Esophagus squamous epithelium (tissue), 5 donors: ENCODE measurements at regions not wholly inside any gene's neighbourhood (a gene's known extent, or its start where the extent isn't known, plus 50 kb on each side); places are given as distances from the start of the nearest gene placed in this dataset.

Experiments used
- DNase-seq: peaks from one replicate; lab custom pipeline; 2025; lab: John Stamatoyannopoulos, UW
- H3K27ac ChIP-seq, 4 donors: fragments of 200-600 bp; sonication (generic); one replicate each; pipeline ENCODE4 v1.5.1; 2016 to 2019; ENCODE audit warnings: mild to moderate bottlenecking in 1 of 4
- H3K27me3 ChIP-seq, 4 donors: fragments of 200-600 bp; sonication (generic); 1 replicate in 3 of 4; 2 replicates in 1 of 4; pipeline versions ENCODE4 v1.5.1 to v1.6.0; 2017 to 2021; ENCODE audit warnings: antibody characterized with exemption in 1 of 4
- H3K36me3 ChIP-seq, 3 donors: fragments of 200-600 bp; sonication (generic); one replicate each; pipeline ENCODE4 v1.5.1; 2016 to 2019
- H3K4me1 ChIP-seq, 3 donors: fragments of 200-600 bp; sonication (generic); one replicate each; pipeline ENCODE4 v1.5.1; 2017 to 2019
- H3K4me3 ChIP-seq, 4 donors: fragments of 200-600 bp; sonication (generic); 1 replicate in 3 of 4; 2 replicates in 1 of 4; pipeline ENCODE4 v1.5.1; 2016 to 2019; ENCODE audit warnings: mild to moderate bottlenecking in 2 of 4, moderate library complexity in 1 of 4
- H3K9me3 ChIP-seq, 3 donors: fragments of 200-600 bp; sonication (generic); one replicate each; pipeline ENCODE4 v1.5.1; 2016 to 2019
- CTCF ChIP-seq, 6 experiments: fragments of 450-650 bp in 4 of 6; fragments of 200-600 bp in 2 of 6; sonication (generic) in 2 of 6; IDR thresholded peaks; one replicate each; pipeline ENCODE4 v1.5.1; 2016 to 2019; ENCODE audit warnings: antibody characterized with exemption in 6 of 6, mild to moderate bottlenecking in 4 of 6, moderate library complexity in 4 of 6
- POLR2A ChIP-seq, 4 donors: fragments of 450-650 bp; IDR thresholded peaks; one replicate each; pipeline ENCODE4 v1.6.1; 2017; ENCODE audit warnings: antibody characterized with exemption in 4 of 4, mild to moderate bottlenecking in 4 of 4, moderate library complexity in 3 of 4
- WGBS, 2 donors: methylation state at CpG; one replicate each; pipeline ENCODE4 v1.1.5; 2018; 5-methylcytosine and 5-hydroxymethylcytosine counted together
- intact Hi-C: fragments of 100-400 bp; cut with DNase I; formaldehyde crosslinking; loops from one replicate; pipeline ENCODE4 v1.15.0; 2022
- donor health status: DM: yes; HTN: yes; CAD: no.

- Histone ChIP-seq H3K4me1 (peaks cover 0 to 19% (median 6%) of the 10 kb centered on the region in 3 donors), H3K4me3 (no peak overlapping the region), H3K27me3 (no peaks in the 10 kb centered on the region), H3K27ac (no peak overlapping the region), H3K36me3 (no peaks in the 10 kb centered on the region), H3K9me3 (no peaks in the 10 kb centered on the region)
- TF ChIP-seq CTCF (IDR thresholded peaks at IDR 0.05) = no peak
- no peak for TF ChIP-seq POLR2A (IDR thresholded peaks at IDR 0.05)
- WGBS, 2 donors = 75 to 79% methylated on average over 4 of the region's 4 CpGs
- no peak for DNase-seq
- intact Hi-C loops = no loop called here
Observed at GRCh38 chr14:53356361-53357150, 203.4 kb upstream of the DDHD1 start.

GRCh38 chr14:53355581-53356112 lies 202.5 kb upstream of the DDHD1 start:
- intact Hi-C loops = no loop called here
- H3K4me3 ChIP-seq = no peak overlapping the region
- WGBS, 2 donors = 14 to 16% methylated on average over 4 of the region's 5 CpGs
- peaks cover 0 to 19% (median 6%) of the 10 kb centered on the region in 3 donors for H3K4me1 ChIP-seq
- no peaks in the 10 kb centered on the region for H3K9me3 ChIP-seq
- no peaks in the 10 kb centered on the region for H3K27me3 ChIP-seq
- TF ChIP-seq POLR2A (IDR thresholded peaks at IDR 0.05) (no peak), CTCF (IDR thresholded peaks at IDR 0.05) (no peak)
- DNase-seq = no peak
- H3K36me3 ChIP-seq = no peaks in the 10 kb centered on the region
- H3K27ac ChIP-seq = peak overlapping the region in 2 of 4 donors; percentile 6 to 13

DNA sequence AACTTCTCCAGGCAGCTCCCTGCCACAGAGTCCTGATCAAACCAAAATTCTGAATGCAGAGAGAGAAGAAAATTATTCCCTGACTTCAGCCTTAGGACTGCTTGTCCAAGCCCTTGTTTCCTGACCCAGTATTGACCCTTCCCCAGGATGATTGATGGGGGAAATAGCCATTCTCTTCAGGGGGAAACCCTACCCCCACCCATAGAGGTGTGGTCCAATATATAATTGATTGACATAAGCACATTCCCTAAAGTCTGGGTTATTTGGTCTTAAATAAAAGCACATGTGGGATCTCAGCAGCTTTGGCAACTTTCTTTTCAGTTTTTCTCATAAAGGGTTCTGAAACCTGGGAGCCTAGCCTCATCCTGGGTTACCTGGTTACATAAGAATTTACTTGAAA lies 201.2 kb upstream of the DDHD1 start:
- Histone ChIP-seq H3K27ac (no peak overlapping the region), H3K36me3 (no peaks in the 10 kb centered on the region), H3K4me1 (peaks cover 0 to 19% (median 6%) of the 10 kb centered on the region in 3 donors), H3K27me3 (no peaks in the 10 kb centered on the region), H3K9me3 (no peaks in the 10 kb centered on the region), H3K4me3 (no peak overlapping the region)
- intact Hi-C loops = no loop called here
- no peak for DNase-seq
- no peak for TF ChIP-seq CTCF (IDR thresholded peaks at IDR 0.05)
- no peak for TF ChIP-seq POLR2A (IDR thresholded peaks at IDR 0.05)

DNA sequence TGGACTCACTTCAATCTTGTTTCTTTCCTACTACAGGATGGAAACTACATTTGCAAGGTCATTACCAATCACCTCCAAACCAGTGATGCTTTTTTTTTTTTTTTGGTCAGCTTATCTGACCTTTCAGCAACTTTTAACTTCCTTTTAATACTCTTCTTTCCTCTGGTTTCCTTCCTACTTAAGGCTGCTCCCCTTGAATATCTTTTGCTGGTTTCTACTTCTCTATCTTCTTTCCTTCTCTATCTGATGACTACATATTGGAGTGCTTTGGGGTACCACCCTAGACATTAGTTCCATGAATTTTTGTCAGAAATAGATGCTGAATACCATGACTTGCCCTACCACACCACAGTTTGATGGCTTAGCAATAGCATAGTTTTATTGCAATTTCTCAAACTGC lies 197.7 kb upstream of the DDHD1 start:
- intact Hi-C loops = no loop called here
- no peaks in the 10 kb centered on the region for H3K27me3 ChIP-seq
- no peak for DNase-seq
- H3K9me3 ChIP-seq = no peaks in the 10 kb centered on the region
- no peak overlapping the region for H3K27ac ChIP-seq
- TF ChIP-seq POLR2A (IDR thresholded peaks at IDR 0.05) (no peak), CTCF (IDR thresholded peaks at IDR 0.05) (no peak)
- H3K4me1 ChIP-seq = peaks cover 0 to 16% (median 5%) of the 10 kb centered on the region in 3 donors
- no peaks in the 10 kb centered on the region for H3K36me3 ChIP-seq
- no peak overlapping the region for H3K4me3 ChIP-seq

GRCh38 chr14:53350429-53350828 lies 197.3 kb upstream of the DDHD1 start:
- no peaks in the 10 kb centered on the region for H3K9me3 ChIP-seq
- H3K4me3 ChIP-seq = no peak overlapping the region
- TF ChIP-seq POLR2A (IDR thresholded peaks at IDR 0.05) (no peak), CTCF (IDR thresholded peaks at IDR 0.05) (no peak)
- 90 to 94% methylated on average over 2 of the region's 2 CpGs for WGBS, 2 donors
- no peak for DNase-seq
- H3K36me3 ChIP-seq = no peaks in the 10 kb centered on the region
- H3K27ac ChIP-seq = no peak overlapping the region
- intact Hi-C loops = no loop called here
- no peaks in the 10 kb centered on the region for H3K27me3 ChIP-seq
- H3K4me1 ChIP-seq = peaks cover 0 to 12% (median under 1%) of the 10 kb centered on the region in 3 donors
